GM21447 (cell line): ENCODE measurements at regions not wholly inside any gene's neighbourhood (a gene's known extent, or its start where the extent isn't known, plus 50 kb on each side); places are given as distances from the start of the nearest gene placed in this dataset.

Experiments used
- ATAC-seq: cut with Tn5 transposase; IDR thresholded peaks from one replicate; pipeline ENCODE4 v1.9.1; 2021; ENCODE audit not compliant: unreplicated experiment

GRCh38 chr12:115245020-115245419, 561.0 kb upstream of the TBX3 start:
- ATAC-seq: no peak

GRCh38 chr12:115243933-115244628, 560.1 kb upstream of the TBX3 start:
- no peak for ATAC-seq

- ATAC-seq: no peak
Observed at GRCh38 chr12:115240251-115240650, 556.3 kb upstream of the TBX3 start.

DNA sequence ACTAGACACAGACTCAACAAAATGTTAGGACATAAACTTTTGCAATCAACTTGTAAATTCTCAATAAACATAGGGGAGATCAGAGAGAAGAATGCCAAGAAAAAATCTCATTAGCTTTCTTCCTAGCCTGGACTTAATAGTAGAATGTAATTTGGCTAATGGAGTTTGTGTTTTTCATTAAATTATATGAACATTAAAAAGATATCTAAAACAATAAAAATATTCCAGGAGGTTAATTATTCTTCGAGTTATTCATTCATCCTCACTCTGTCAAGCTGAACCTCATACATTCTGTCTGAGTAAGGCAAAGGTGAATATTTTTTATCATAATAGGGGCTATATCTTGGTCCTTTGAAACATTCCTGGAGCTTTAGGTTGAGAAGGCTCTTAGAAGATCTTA, 551.9 kb upstream of the TBX3 start:
- no peak for ATAC-seq

GRCh38 chr12:115233891-115234543, 550.0 kb upstream of the TBX3 start:
- ATAC-seq: no peak

GRCh38 chr12:115232455-115233156, 548.6 kb upstream of the TBX3 start:
- no peak for ATAC-seq

DNA sequence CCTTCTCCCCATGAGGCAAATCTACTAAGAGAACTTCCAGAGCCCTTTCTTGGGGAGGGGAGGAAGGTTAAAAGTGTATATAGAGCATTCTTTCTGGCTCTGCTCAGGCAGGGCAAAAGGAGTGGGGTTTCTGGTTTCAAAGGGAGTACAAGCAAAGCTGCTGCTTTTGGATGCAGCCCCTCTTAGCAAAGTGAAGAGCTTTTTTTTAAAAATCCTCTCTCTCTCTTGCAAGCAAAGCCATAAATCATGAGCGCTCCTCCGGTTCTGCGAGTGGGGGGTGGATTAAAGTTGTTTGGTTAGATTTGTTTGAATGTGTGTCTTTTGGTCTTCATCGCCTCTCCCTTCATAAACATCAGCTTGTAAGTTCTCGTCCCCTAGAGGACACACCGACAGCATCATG, 546.6 kb upstream of the TBX3 start:
- no peak for ATAC-seq

GRCh38 chr12:115229517-115229916, 545.5 kb upstream of the TBX3 start:
- no peak for ATAC-seq

DNA sequence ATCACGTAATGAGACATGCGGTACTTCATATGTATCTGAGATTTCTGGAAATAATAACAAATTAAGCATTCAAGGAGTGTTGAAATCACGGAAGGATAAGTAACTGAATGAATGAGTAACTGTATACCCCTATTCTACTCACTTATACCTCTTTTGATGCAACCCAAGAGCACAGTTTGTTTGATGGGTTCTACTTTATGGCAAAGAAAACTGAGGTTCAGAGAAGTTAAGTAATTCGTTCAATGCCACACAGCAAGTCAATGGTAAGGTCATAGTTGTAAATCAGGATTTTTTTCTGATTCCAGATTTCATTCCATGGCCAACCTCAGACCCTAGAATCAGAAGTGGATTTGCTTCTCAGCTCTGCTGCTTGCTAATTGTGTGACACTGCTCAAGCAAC, 544.5 kb upstream of the TBX3 start:
- no peak for ATAC-seq

GRCh38 chr12:115227137-115227615, 543.2 kb upstream of the TBX3 start:
- no peak for ATAC-seq

DNA sequence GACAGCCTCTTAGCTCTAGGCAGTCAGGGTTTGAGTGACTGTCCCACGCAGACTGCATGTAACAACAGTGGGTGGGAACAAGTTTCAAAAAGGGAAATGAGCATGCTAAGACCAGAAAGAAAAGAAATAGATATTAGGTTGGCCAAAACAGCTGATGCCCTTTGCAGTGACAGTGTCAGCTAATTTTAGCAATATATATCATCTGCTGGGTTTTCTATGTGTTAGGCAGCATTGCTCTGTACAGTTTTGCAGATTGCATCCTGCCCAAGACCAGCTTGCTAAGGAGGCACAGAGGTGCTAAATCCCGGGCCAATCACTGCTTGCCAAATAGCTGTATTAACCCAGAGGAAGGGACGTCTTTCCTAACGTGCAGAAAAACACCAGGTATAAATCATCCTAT, 541.9 kb upstream of the TBX3 start:
- no peak for ATAC-seq

DNA sequence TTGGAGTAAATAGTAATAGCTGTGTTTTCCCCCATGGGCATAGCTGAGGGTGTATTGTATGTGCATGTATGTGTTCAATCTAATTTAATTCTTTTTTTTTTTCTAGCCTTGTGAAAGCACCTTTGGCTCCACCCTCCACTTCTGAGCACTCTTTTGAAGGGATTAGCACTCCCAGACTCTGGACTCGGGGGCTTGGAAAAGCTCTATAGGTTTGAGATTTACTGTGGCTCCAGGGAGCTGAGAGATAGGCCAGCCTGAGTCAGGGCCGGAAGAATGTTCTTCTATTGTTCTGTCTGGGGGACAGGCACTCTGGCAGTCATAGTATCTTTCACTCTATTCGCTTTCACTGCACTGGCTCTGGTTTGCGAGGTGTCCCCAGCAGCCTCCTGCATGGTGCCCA, 540.0 kb upstream of the TBX3 start:
- ATAC-seq: no peak

DNA sequence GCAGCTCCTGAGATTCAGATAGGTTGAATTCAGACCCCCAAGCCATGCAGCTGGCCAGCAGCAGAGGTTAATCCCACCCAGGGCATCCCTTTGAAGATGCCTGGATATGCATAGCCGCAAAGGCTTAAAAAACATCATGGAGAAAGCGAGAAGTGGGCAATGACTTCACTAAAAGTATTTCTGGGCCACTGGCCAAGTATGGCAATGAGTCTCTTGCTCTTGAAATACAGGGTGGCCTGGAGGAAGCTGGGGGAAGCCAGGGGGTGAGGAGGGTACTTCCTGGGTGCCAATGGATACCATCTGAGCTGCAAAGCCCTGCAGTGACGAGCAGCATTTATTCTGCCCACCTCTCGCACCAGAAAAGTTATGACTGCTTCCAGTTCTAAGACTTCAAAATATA, 539.3 kb upstream of the TBX3 start:
- ATAC-seq: no peak

DNA sequence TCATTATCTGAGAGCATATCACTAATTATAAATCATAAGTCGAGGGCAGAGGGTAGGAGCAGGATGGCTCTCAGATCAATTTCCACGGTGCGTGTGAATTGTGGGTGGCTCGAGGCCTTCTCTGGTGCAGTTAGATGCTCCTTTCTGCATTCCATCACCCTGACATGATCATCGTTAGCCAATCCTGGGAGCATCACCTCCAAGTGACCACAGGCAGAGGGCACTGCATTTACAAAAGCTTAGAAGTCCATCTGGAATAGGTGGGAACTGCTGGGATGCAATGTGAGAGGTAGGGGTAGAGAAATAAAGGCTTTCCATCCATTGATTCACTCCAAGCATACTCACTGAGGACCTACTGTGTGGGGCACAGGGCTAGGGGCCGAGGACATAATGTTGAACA, 538.2 kb upstream of the TBX3 start:
- ATAC-seq: no peak

GRCh38 chr12:115216301-115216700, 532.3 kb upstream of the TBX3 start:
- ATAC-seq: no peak

DNA sequence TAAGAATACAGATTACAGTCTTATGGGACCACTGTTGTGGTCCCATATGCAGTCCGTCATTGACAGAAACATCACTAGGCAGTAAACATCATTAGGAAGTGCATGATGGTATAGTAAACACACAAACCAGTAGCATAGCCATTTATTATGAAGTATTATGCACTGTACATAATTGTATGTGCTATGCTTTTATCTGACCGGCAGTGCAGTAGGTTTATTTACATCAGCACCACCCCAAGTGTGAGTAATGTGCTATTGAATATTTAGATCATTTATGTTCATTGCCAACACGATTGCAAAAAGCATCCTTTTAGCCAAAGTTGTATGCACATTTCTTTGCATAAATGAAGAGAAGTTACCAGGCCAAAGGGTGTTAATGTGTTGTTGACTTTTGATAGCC, 531.6 kb upstream of the TBX3 start:
- ATAC-seq: no peak

GRCh38 chr12:115213538-115214016, 529.6 kb upstream of the TBX3 start:
- no peak for ATAC-seq

DNA sequence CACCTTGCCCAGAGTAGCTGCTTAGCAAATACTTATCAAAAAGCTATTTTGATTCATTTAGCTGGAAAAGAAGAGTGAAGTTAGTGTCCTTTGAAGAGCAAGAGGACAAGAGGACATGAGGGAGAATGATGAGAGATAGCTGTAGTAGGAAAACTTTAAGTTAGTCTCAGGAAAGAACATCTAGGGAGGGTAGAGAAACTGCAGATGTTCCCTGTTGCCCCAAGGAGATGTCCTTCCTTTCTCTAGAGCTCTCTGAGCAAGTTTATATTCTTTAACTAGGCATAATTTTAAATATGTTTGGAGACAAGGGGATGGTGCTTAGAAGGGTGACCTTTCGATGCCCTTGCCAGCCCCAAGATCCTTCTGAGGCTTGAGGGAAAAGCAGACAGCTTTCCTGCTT, 529.1 kb upstream of the TBX3 start:
- no peak for ATAC-seq

GRCh38 chr12:115212356-115212755, 528.4 kb upstream of the TBX3 start:
- no peak for ATAC-seq

DNA sequence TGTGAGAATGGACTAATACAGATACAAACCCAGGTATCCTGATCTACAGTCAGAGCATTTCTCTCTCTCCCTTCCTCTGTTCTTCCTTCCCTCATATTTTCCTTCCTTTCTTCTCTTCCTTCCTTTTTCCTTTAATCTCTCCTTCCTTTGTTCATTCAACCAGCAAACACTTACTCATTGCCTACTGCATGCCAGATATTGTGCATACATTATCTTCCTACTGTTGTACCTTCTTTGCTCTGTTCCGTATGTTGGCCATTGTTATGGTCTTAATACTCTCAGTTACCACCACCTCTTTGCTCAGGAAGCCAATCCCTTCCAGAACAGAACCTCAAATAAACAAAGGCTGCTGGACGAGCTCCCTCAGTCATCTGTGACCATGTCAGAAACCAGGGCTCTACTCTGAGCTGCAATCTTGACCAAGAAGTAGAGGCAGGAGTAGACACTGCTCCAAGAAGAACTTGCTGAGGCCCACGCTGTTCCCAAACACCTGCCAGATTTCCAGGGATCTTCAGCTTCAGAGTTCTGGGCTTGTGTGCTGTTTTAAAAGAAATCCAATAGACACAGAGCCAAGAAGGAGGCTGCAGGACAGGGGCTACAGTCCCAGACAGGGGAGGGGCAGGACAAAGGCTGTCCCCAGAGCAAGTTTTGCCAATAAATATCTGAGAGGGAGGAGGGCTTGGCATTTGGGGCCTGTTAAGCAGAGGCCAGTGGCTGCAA, 526.7 kb upstream of the TBX3 start:
- ATAC-seq: no peak

- ATAC-seq: no peak
Observed at GRCh38 chr12:115209230-115209629, 525.3 kb upstream of the TBX3 start.
